DMS53 treated with DMSO at 0.1 percent for 48 hours (cell line): ENCODE measurements at regions not wholly inside any gene's neighbourhood (a gene's known extent, or its start where the extent isn't known, plus 50 kb on each side); places are given as distances from the start of the nearest gene placed in this dataset.

ENCODE experiments used
- DNase-seq: peaks from one replicate; lab custom pipeline; 2025; ENCODE audit not compliant: unreplicated experiment; lab: John Stamatoyannopoulos, UW

DNA sequence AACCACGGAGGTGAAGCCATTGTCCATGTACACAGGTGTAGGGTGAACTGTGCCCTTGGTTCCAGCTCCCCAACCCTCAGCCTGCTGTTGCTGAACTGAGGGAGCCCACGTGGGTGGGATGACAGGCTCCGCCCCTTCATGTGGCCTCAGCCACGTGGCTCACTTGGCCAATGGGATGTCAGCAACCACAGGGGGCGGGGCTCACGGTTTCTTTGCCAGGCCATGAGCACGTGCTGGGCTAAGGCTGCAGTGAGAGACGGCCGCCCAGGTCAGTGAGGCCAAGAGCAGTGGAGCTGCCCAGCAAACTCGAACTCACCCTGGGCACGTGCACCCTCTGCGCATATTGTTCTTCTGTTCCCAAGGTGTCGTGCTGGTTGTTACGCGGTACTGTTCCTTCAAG, 282.6 kb downstream of the IRF8 start:
- DNase-seq: no peak

DNA sequence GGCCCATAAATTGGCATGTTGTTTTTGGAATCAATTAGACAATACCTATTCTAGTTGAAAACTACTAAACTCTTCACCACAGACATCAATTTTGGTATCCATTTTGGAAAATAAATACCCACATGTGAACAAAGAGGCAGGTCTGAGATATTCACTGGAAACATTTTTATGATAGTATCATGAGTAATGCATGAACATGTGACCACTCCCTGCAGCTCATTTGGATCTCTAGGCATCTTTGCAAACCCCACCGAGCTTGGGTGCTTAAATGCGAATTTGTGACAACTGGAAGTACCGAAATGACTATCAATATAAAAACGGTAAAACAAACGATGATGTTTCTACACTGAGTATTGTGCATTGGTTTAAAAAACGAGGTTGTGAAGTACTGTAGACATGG, 285.2 kb downstream of the IRF8 start:
- DNase-seq: no peak

- DNase-seq: no peak
Observed at GRCh38 chr16:86185089-86185488, 286.1 kb downstream of the IRF8 start.

DNA sequence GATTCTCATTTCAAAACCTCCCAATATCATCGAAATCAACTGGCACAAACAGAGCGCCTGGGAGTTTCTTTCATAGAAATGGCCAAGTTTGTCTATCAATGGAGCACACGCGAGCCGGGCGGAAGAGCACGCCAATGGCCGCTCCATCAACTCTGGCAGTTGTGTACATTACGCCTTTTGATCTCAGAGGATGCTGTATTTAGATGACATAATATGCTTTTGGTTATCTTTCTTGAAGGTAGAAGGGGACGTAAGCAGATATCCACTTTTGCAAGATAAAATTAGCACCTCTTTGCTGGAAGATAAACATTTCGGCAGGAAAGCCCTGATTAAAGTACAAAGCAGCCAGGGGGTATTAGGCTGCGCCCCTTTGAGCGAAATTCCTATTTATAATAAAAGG, 287.4 kb downstream of the IRF8 start:
- no peak for DNase-seq

DNA sequence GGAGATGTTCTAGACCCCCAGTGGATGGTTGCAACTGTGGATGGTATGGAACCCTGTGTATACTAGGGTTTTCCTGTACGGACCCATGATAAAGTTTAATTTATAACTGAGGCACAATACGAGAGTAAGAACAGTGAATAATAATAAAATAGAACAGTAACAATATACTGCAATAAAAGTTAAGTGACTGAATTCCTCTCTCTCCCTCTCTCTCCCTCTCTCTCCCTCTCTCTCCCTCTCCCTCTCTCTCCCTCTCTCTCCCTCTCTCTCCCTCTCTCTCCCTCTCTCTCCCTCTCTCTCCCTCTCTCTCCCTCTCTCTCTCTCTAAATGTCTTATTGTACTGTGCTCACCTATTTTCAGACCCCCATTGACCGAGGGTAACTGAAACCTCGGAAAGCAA, 291.0 kb downstream of the IRF8 start:
- no peak for DNase-seq

DNA sequence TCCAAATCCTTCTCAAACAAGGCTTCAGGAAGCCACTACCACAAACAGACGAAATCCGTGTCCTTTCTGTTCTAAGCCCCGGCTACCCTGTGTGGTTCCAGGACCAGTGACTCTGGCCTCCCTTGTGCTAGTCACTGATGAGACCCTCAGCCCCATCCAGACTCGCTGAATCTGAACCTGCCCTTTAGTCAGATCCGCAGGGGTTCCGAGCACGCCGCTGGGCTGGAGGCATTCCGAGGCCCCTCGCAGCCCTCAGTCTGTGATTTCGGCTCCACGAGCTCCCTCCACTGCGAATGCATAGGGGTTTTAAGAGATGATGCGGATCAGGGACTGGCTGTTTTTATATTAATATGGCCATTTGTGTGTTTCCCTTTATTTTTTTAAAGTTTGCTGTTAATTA, 292.7 kb downstream of the IRF8 start:
- no peak for DNase-seq

- DNase-seq: no peak
Observed at GRCh38 chr16:86193528-86194193, 294.7 kb downstream of the IRF8 start.

DNA sequence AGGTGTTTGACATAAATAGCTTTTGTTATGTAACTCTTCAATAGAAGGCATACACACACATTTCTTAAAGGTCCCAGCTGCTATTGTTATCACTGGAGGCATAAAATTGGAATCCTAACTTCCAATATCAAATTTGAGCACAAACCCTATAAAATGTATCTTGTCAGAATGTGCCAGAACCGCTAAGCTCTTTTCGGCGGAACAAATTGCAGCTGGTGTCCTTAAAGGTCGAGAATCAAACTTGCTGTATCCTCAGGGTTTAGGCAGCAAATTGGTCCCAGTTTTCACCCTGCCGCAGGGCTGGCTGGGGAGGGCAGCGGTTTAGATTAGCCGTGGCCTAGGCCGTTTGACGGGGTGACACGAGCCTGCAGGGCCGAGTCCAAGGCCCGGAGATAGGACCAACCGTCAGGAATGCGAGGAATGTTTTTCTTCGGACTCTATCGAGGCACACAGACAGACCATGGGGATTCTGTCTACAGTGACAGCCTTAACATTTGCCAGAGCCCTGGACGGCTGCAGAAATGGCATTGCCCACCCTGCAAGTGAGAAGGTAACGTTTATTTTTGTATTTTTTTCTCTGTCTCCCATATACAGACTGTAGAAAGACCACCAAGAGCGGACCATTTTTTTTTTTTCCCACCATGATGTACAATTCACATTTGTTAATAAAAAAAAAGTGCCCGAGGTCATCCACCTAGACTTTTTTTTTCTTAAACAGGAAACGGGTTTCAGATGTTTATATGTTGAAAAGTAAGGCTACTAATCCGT, 297.1 kb downstream of the IRF8 start:
- no peak for DNase-seq

GRCh38 chr16:86196687-86197391, 297.9 kb downstream of the IRF8 start:
- no peak for DNase-seq

GRCh38 chr16:86198206-86199118, 299.5 kb downstream of the IRF8 start:
- no peak for DNase-seq

DNA sequence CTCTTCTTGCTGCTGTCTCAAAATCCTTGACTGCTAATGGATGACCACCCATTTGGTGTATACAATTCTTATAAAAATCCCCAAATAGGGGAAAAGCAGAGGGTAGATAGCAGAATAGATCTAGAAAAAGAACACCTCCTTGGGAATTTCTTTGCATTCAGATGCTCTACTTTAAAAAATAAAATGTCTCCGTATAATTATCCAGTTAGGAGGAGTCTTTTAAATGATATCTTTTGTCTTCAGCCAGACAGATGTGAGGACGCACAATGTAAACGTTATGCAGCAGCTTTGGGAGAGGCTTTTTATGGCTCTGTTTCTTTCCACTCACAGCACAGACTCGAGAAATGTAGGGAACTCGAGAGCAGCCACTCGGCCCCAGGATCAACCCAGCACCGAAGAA, 300.2 kb downstream of the IRF8 start:
- no peak for DNase-seq

DNA sequence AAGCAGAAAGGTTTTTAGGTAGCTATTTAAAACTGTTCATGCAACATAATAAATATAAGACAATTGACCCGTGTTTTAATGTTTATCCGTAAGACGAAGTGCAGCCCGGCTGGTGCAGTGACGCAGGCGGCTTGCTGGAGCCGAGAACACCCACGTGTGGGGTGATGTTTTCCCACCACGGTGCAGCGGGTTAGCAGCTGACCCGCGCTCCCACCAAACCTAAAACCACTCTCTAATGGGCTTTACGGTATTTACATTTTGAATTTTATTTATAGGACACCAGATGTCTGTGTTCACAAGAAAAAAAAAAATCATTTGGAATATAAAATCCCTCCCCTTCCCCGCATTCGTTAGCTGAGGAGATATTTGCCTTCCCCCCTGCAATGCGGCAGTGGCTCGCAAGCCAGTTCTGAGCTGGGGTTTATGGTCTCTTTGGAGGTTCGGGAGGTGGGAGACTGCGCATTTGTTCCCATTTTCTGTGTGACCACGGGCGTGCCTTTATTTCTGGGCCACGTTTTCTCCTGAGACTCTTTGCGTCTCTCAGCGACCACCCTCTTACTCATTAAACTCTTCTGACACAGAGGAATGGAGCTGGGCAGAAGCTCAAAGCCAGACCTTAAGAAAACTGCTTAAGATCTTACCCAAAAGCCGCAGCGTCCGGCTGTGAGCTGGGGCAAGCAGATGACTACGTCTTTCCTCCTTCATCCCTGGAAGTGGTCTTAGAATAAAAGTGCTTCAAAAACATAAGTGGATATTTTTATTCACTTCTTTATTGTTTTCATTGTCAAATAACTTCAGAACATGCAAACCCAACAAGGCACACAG, 301.1 kb downstream of the IRF8 start:
- no peak for DNase-seq

GRCh38 chr16:86200722-86201121, 301.8 kb downstream of the IRF8 start:
- DNase-seq: no peak

DNA sequence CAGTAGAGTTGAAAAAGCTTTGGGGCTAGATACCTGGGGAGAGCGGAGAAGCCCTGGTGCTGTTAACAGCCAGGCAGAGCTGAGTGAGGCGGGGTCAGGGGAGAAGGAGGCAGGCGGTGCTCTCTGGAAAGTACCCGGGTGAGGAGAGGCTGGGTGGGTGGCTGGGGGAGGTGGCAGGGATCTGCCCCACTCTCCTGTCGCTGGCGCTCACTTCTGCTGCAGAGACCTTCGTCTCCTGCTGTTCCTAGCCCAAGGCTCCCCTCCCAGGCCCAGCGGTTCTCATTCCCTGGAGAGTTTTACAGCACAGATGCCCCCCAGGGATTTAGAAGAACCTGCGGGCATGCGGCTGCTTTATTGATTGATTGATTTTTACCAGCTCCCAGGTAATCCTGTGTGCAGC, 302.8 kb downstream of the IRF8 start:
- DNase-seq: no peak

GRCh38 chr16:86202267-86202666, 303.3 kb downstream of the IRF8 start:
- DNase-seq: no peak

GRCh38 chr16:86202760-86203426, 303.9 kb downstream of the IRF8 start:
- DNase-seq: no peak

GRCh38 chr16:86203557-86204275, 304.8 kb downstream of the IRF8 start:
- DNase-seq: no peak

- no peak for DNase-seq
Observed at GRCh38 chr16:86205521-86206245, 304.6 kb upstream of the FOXF1 start.
